ENCODE measurements at regions not wholly inside any gene's neighbourhood (a gene's known extent, or its start where the extent isn't known, plus 50 kb on each side); places are given as distances from the start of the nearest gene placed in this dataset.

- TF ChIP-seq USF2 (IDR thresholded peaks at IDR 0.05; ENCODE audit: borderline replicate concordance, low read depth, low read length) (no peak), REST (IDR thresholded peaks at IDR 0.05; ENCODE audit: low read depth, low read length) (no peak), EZH2 (IDR thresholded peaks at IDR 0.05; ENCODE audit: borderline replicate concordance, control insufficient read depth, low read depth, low read length) (no peak), JUND (IDR thresholded peaks at IDR 0.05; ENCODE audit: low read depth, low read length) (no peak), SUPT20H (IDR thresholded peaks at IDR 0.05; ENCODE audit: borderline replicate concordance, control insufficient read depth, low read depth, low read length) (no peak), SMC3 (IDR thresholded peaks at IDR 0.05; ENCODE audit: borderline replicate concordance, low read length) (no peak)
These were observed 79.5 kb upstream of the NKD1 start for GRCh38 chr16:50468749-50469078.
